Calu3 (cell line): ENCODE measurements at regions not wholly inside any gene's neighbourhood (a gene's known extent, or its start where the extent isn't known, plus 50 kb on each side); places are given as distances from the start of the nearest gene placed in this dataset.

Experiments
- BruUV-seq: library from RNA; stranded (reverse); fragments of 400-500 nt; replicated peaks from 2 replicates; lab custom pipeline; 2021; lab: Mats Ljungman, UMichigan
- CTCF ChIA-PET: fragments of 300-600 bp; sonication (Branson Sonifier 250); formaldehyde crosslinking; loops from one replicate; lab custom pipeline; 2022; ENCODE audit warnings: antibody characterized with exemption; lab: Charles Lee
- DNase-seq: peaks from one replicate; pipeline ENCODE4 v3.0.0; 2022
- H3K27ac Mint-ChIP-seq: one replicate; pipeline ENCODE4 v1.8.0; 2022; ENCODE audit warnings: mixed read lengths; ENCODE audit not compliant: unreplicated experiment
- H3K27me3 Mint-ChIP-seq: one replicate; pipeline ENCODE4 v1.8.0; 2022; ENCODE audit warnings: mixed read lengths; ENCODE audit not compliant: unreplicated experiment
- H3K36me3 Mint-ChIP-seq: one replicate; pipeline ENCODE4 v1.8.0; 2022; ENCODE audit warnings: mild to moderate bottlenecking, moderate library complexity, mixed read lengths; ENCODE audit not compliant: insufficient read depth, unreplicated experiment
- H3K4me1 Mint-ChIP-seq: one replicate; pipeline ENCODE4 v1.8.0; 2022; ENCODE audit warnings: mild to moderate bottlenecking, low read depth, mixed read lengths; ENCODE audit not compliant: unreplicated experiment
- H3K4me3 Mint-ChIP-seq: one replicate; pipeline ENCODE4 v1.8.0; 2022; ENCODE audit warnings: mild to moderate bottlenecking, low read depth, moderate library complexity, mixed read lengths; ENCODE audit not compliant: unreplicated experiment
- H3K9me3 Mint-ChIP-seq: one replicate; pipeline ENCODE4 v1.8.0; 2022; ENCODE audit warnings: low read depth, mixed read lengths; ENCODE audit not compliant: unreplicated experiment
- intact Hi-C: fragments of 100-400 bp; cut with micrococcal nuclease; formaldehyde crosslinking; loops from one replicate; pipeline ENCODE4 v1.10.0; 2022; ENCODE audit not compliant: unreplicated experiment
- TF ChIP-seq, protein P1 (sequence below): fragments of 200-600 bp; IDR thresholded peaks from one replicate; pipeline ENCODE4 v1.8.0; 2022; ENCODE audit warnings: antibody characterized with exemption; ENCODE audit not compliant: unreplicated experiment

- Mint-ChIP-seq H3K36me3 (no peaks in the 10 kb centered on the region), H3K4me1 (no peaks in the 10 kb centered on the region), H3K27me3 (no peaks in the 10 kb centered on the region), H3K4me3 (no peak overlapping the region), H3K9me3 (peaks cover 6% of the 10 kb centered on the region), H3K27ac (no peak overlapping the region)
- DNase-seq = no peak
- TF ChIP-seq, protein P1, sequence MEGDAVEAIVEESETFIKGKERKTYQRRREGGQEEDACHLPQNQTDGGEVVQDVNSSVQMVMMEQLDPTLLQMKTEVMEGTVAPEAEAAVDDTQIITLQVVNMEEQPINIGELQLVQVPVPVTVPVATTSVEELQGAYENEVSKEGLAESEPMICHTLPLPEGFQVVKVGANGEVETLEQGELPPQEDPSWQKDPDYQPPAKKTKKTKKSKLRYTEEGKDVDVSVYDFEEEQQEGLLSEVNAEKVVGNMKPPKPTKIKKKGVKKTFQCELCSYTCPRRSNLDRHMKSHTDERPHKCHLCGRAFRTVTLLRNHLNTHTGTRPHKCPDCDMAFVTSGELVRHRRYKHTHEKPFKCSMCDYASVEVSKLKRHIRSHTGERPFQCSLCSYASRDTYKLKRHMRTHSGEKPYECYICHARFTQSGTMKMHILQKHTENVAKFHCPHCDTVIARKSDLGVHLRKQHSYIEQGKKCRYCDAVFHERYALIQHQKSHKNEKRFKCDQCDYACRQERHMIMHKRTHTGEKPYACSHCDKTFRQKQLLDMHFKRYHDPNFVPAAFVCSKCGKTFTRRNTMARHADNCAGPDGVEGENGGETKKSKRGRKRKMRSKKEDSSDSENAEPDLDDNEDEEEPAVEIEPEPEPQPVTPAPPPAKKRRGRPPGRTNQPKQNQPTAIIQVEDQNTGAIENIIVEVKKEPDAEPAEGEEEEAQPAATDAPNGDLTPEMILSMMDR = no peak
- no TSS peak for BruUV-seq
- CTCF ChIA-PET = no interaction called here
- intact Hi-C loops = no loop called here
These were observed 769.3 kb downstream of the KCNJ18 start for GRCh38 chr17:22461460-22462145.

DNA sequence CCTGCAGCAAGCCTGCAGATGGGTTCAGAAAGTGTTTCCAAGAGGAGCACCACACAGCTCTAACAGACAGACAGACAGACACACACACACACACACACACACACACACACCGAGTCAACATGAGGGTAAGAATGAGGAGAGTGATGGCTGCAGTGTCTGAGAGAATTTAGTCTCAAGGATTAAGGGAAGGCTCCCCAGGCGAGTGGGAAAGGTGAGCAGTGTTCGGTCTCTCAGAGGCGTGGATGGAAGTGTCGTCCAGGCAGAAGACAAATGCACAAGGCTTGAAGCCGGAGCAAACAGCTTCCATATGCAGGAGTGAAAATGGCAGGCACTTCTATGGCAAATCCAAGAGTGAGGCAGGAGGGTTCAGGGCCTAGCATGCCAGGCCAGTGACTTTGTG is 770.1 kb downstream of the KCNJ18 start:
- no peaks in the 10 kb centered on the region for H3K36me3 Mint-ChIP-seq
- H3K9me3 Mint-ChIP-seq = peaks cover 6% of the 10 kb centered on the region
- intact Hi-C loops = no loop called here
- no peak for DNase-seq
- TF ChIP-seq, protein P1 = no peak
- H3K4me1 Mint-ChIP-seq = no peaks in the 10 kb centered on the region
- CTCF ChIA-PET = no interaction called here
- no peak overlapping the region for H3K4me3 Mint-ChIP-seq
- H3K27ac Mint-ChIP-seq = no peak overlapping the region
- no peaks in the 10 kb centered on the region for H3K27me3 Mint-ChIP-seq
- no TSS peak for BruUV-seq

- TF ChIP-seq, protein P1 = no peak
- Mint-ChIP-seq H3K4me3 (no peak overlapping the region), H3K4me1 (no peaks in the 10 kb centered on the region), H3K36me3 (no peaks in the 10 kb centered on the region), H3K27me3 (no peaks in the 10 kb centered on the region), H3K27ac (no peak overlapping the region), H3K9me3 (peaks cover 7% of the 10 kb centered on the region)
- intact Hi-C loops = no loop called here
- BruUV-seq = no TSS peak
- no peak for DNase-seq
- CTCF ChIA-PET = no interaction called here
These were observed 771.0 kb downstream of the KCNJ18 start for GRCh38 chr17:22463110-22463850.

GRCh38 chr17:22464041-22464440 is 771.7 kb downstream of the KCNJ18 start:
- DNase-seq = no peak
- no peaks in the 10 kb centered on the region for H3K4me1 Mint-ChIP-seq
- intact Hi-C loops = no loop called here

More at GRCh38 chr17:22464041-22464440, 771.7 kb downstream of the KCNJ18 start:
- no peaks in the 10 kb centered on the region for H3K36me3 Mint-ChIP-seq
- no peak overlapping the region for H3K4me3 Mint-ChIP-seq
- CTCF ChIA-PET = no interaction called here
- TF ChIP-seq, protein P1 = no peak
- no TSS peak for BruUV-seq
- no peak overlapping the region for H3K27ac Mint-ChIP-seq
- H3K27me3 Mint-ChIP-seq = no peaks in the 10 kb centered on the region
- peaks cover 7% of the 10 kb centered on the region for H3K9me3 Mint-ChIP-seq
